Esophagus muscularis mucosa (tissue), 4 donors: ENCODE measurements at regions not wholly inside any gene's neighbourhood (a gene's known extent, or its start where the extent isn't known, plus 50 kb on each side); places are given as distances from the start of the nearest gene placed in this dataset.

Experiments used
- DNase-seq: peaks from one replicate; pipeline ENCODE4 v3.0.0-alpha.2; 2017; ENCODE audit errors: extremely low spot score
- H3K27ac ChIP-seq, 4 donors: fragments of 200-600 bp; sonication (generic); replicated peaks in 1 of 4; 1 replicate in 3 of 4; 2 replicates in 1 of 4; pipeline ENCODE4 v1.5.1; 2016 to 2019; ENCODE audit warnings: mild to moderate bottlenecking in 1 of 4
- H3K27me3 ChIP-seq, 4 donors: fragments of 200-600 bp; sonication (generic); one replicate each; pipeline versions ENCODE4 v1.5.1 to v1.6.0; 2016 to 2019
- H3K36me3 ChIP-seq, 4 donors: fragments of 200-600 bp; sonication (generic); one replicate each; pipeline ENCODE4 v1.5.1; 2016 to 2019
- H3K4me1 ChIP-seq, 4 donors: fragments of 200-600 bp; sonication (generic); one replicate each; pipeline ENCODE4 v1.5.1; 2016 to 2019
- H3K4me3 ChIP-seq, 4 donors: fragments of 200-600 bp; sonication (generic); 1 replicate in 2 of 4; 2 replicates in 2 of 4; pipeline ENCODE4 v1.5.1; 2016 to 2019; ENCODE audit warnings: mild to moderate bottlenecking in 4 of 4, moderate library complexity in 1 of 4
- H3K9me3 ChIP-seq, 4 donors: fragments of 200-600 bp; sonication (generic); 1 replicate in 3 of 4; 2 replicates in 1 of 4; pipeline ENCODE4 v1.5.1; 2016 to 2019
- CTCF ChIP-seq, 3 experiments: fragments of 200-600 bp in 2 of 3; fragments of 450-650 bp in 1 of 3; sonication (generic) in 2 of 3; IDR thresholded peaks; one replicate each; pipeline ENCODE4 v1.5.1; 2017 to 2019; ENCODE audit warnings: antibody characterized with exemption in 3 of 3, mild to moderate bottlenecking in 2 of 3, moderate library complexity in 1 of 3
- EP300 ChIP-seq: sonication (generic); formaldehyde crosslinking; IDR thresholded peaks from one replicate; pipeline ENCODE4 v1.6.1; 2017; ENCODE audit warnings: antibody characterized with exemption
- POLR2A ChIP-seq: fragments of 450-650 bp; IDR thresholded peaks from one replicate; pipeline ENCODE4 v1.6.1; 2017; ENCODE audit warnings: antibody characterized with exemption, moderate library complexity, mild to moderate bottlenecking, low read depth
- POLR2AphosphoS5 ChIP-seq, 2 donors: sonication (generic); formaldehyde crosslinking; IDR thresholded peaks; one replicate each; pipeline ENCODE4 v1.6.1; 2017; ENCODE audit warnings: antibody characterized with exemption in 2 of 2
- WGBS: methylation state at CpG from one replicate; pipeline ENCODE4 v1.1.5; 2018; 5-methylcytosine and 5-hydroxymethylcytosine counted together
- intact Hi-C: fragments of 100-400 bp; cut with DNase I; formaldehyde crosslinking; loops from one replicate; pipeline ENCODE4 v1.15.1; 2023

- no peaks in the 10 kb centered on the region for H3K27me3 ChIP-seq
- no peak for DNase-seq
- H3K9me3 ChIP-seq: no peaks in the 10 kb centered on the region
- no peak overlapping the region for H3K27ac ChIP-seq
- 56% methylated on average over 1 of the region's 1 CpG for WGBS
- intact Hi-C loops: no loop called here
- TF ChIP-seq CTCF (IDR thresholded peaks at IDR 0.05): no peak
- no peak for TF ChIP-seq EP300
- no peak for TF ChIP-seq POLR2A
- TF ChIP-seq POLR2AphosphoS5 (IDR thresholded peaks at IDR 0.05): no peak
- H3K36me3 ChIP-seq: no peaks in the 10 kb centered on the region
- H3K4me3 ChIP-seq: no peak overlapping the region
- no peaks in the 10 kb centered on the region for H3K4me1 ChIP-seq
These were observed 448.1 kb upstream of the ZNF385D start for GRCh38 chr3:22199095-22199494.

DNA sequence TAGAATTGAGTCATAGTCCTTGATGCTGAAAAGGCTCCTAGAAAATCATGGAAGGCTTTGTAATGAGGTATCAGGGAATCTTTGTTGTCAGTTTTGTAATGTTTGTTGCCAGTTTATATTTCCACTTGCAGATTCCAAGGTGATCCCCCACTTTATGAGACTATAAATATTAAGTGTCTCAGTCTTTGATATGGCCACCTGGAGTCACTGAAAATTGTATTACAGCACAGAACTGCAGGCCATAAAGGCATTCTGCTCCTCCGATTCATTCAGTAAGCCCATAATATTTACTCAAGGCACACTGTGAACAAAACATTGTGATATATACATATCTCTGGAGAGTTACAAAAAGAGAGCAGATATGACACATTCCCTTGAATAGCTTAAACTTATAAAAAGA lies 457.8 kb upstream of the ZNF385D start:
- no peaks in the 10 kb centered on the region for H3K4me1 ChIP-seq
- H3K27me3 ChIP-seq: no peaks in the 10 kb centered on the region
- no peak overlapping the region for H3K4me3 ChIP-seq
- 52% methylated on average over 1 of the region's 1 CpG for WGBS
- intact Hi-C loops: no loop called here
- no peak overlapping the region for H3K27ac ChIP-seq
- no peaks in the 10 kb centered on the region for H3K9me3 ChIP-seq
- no peaks in the 10 kb centered on the region for H3K36me3 ChIP-seq
- no peak for TF ChIP-seq POLR2A
- TF ChIP-seq EP300: no peak
- no peak for TF ChIP-seq CTCF (IDR thresholded peaks at IDR 0.05)
- TF ChIP-seq POLR2AphosphoS5 (IDR thresholded peaks at IDR 0.05): no peak
- no peak for DNase-seq

DNA sequence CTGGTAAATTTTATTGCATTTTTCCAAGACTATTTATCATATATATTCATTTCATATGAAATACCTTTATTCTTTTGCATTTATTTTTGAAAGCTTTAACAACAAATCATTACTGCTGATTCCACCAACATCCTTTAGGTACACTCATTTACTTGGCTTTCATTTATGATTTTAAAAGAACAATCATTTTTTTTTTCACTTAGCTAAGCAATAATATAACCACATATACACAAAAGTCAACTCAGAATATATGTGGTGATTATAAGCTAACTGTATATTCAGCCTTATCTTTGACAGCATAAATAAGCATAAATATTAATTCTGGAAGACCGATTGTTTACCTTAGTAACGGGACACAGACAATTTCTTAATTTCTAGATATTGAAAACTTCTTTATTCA lies 458.6 kb upstream of the ZNF385D start:
- 93% methylated on average over 2 of the region's 2 CpGs for WGBS
- Histone ChIP-seq H3K27me3 (no peaks in the 10 kb centered on the region), H3K9me3 (no peaks in the 10 kb centered on the region), H3K4me1 (no peaks in the 10 kb centered on the region), H3K27ac (no peak overlapping the region), H3K36me3 (no peaks in the 10 kb centered on the region), H3K4me3 (no peak overlapping the region)
- TF ChIP-seq EP300: no peak
- TF ChIP-seq CTCF (IDR thresholded peaks at IDR 0.05): no peak
- TF ChIP-seq POLR2A: no peak
- no peak for TF ChIP-seq POLR2AphosphoS5 (IDR thresholded peaks at IDR 0.05)
- intact Hi-C loops: no loop called here
- DNase-seq: no peak

GRCh38 chr3:22210693-22211092 lies 459.7 kb upstream of the ZNF385D start:
- intact Hi-C loops: no loop called here
- H3K36me3 ChIP-seq: no peaks in the 10 kb centered on the region
- no peak for DNase-seq
- TF ChIP-seq POLR2A (no peak), EP300 (no peak), CTCF (IDR thresholded peaks at IDR 0.05) (no peak), POLR2AphosphoS5 (IDR thresholded peaks at IDR 0.05) (no peak)
- no peaks in the 10 kb centered on the region for H3K4me1 ChIP-seq
- H3K4me3 ChIP-seq: no peak overlapping the region
- no peak overlapping the region for H3K27ac ChIP-seq
- H3K27me3 ChIP-seq: no peaks in the 10 kb centered on the region
- H3K9me3 ChIP-seq: no peaks in the 10 kb centered on the region

- DNase-seq: no peak
- Histone ChIP-seq H3K4me3 (no peak overlapping the region), H3K4me1 (no peaks in the 10 kb centered on the region), H3K9me3 (no peaks in the 10 kb centered on the region), H3K27ac (no peak overlapping the region), H3K27me3 (no peaks in the 10 kb centered on the region), H3K36me3 (no peaks in the 10 kb centered on the region)
- intact Hi-C loops: no loop called here
- WGBS: 72% methylated on average over 3 of the region's 3 CpGs
- TF ChIP-seq EP300 (no peak), POLR2AphosphoS5 (IDR thresholded peaks at IDR 0.05) (no peak), POLR2A (no peak), CTCF (IDR thresholded peaks at IDR 0.05) (no peak)
These were observed 465.6 kb upstream of the ZNF385D start for GRCh38 chr3:22216601-22217000.
